GM19193 (cell line): ENCODE measurements at regions not wholly inside any gene's neighbourhood (a gene's known extent, or its start where the extent isn't known, plus 50 kb on each side); places are given as distances from the start of the nearest gene placed in this dataset.

Experiments used
- POLR2A ChIP-seq: IDR thresholded peaks from 4 replicates; pipeline ENCODE4 v1.6.1; 2011; ENCODE audit not compliant: insufficient read depth, insufficient read length; ENCODE audit errors: extremely low read depth

DNA sequence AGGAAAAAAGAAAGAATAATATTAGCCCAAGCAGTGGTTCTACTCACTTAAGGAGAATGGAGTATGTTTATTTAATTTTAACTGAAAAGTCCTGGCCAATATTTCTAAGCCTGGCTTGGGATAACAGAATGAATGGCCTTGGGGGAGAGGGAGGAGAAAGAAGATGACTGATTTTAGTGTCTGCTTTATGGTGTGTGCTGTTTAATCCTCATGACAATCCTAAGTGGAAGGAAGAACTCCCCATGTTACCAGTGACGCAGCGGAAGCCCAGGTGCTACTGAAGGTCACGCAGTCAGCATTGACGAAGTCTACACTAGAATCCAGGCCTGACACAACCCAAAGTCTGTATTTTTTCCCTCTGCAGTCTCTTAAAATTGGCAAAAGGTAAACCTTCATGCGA, 50.5 kb downstream of the PALM2AKAP2 start:
- TF ChIP-seq POLR2A = no peak

GRCh38 chr9:109831998-109832658, 52.1 kb downstream of the PALM2AKAP2 start:
- no peak for TF ChIP-seq POLR2A

- TF ChIP-seq POLR2A = no peak
These were observed 54.9 kb downstream of the PALM2AKAP2 start for GRCh38 chr9:109834855-109835254.

DNA sequence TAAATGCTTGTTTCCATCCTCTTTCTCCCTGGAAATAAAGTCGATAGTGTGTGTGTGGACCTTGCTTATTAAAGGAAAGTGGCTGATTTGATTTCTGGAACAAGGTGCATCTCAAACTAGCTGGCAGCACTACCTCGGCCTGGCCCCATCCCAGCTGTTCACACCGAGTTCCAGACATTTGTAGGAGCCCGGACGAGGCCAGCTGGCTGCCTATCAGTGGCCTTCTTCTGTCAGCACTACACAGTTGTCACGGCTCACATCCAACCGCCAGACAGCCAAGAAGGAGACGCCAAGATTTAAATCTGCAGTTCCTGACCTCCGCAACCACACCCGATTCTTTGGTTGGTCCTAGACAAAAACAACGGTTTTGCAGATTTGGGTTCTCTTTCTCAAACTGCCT, 63.6 kb downstream of the PALM2AKAP2 start:
- no peak for TF ChIP-seq POLR2A

GRCh38 chr9:109845226-109845625, 65.2 kb downstream of the PALM2AKAP2 start:
- TF ChIP-seq POLR2A = no peak

DNA sequence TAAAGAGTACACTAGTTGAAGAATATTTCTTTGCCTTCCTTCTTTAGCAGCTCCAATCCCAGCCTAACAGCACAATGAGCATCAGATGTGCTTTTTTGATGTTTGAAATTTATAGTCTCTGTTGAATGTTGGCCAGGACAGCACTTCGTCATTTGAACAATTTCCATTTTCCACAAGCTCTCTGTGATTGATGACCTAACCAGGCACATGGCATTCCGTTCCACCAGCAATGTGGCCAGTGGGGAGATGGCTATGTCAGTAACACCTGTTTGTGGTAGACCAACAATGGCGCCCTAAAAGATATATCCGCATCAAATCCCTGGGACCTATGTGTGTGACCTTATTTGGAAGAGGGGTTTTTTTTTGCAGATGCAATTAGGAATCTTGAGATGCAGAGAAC, 66.8 kb downstream of the PALM2AKAP2 start:
- TF ChIP-seq POLR2A = no peak

- TF ChIP-seq POLR2A = no peak
These were observed 72.6 kb downstream of the PALM2AKAP2 start for GRCh38 chr9:109852556-109852955.

DNA sequence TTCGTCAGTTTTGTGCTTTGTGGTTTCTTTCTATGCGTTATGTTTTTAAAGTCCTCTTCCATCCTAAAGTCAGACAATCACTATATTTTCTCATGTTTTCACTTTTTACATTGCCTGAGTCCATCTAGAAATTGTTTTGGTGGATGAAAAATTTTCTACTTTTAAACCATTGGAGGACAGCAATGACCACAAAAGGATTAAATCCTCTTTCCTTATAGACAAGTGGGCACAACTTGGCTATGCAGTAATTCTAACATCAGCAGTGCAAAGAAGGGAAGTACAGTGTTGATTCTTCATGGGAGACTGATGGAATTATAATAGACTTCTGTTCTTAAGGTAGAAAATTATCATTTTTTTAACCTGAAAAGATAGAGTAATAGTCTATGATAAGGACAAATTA, 75.5 kb downstream of the PALM2AKAP2 start:
- TF ChIP-seq POLR2A = no peak

DNA sequence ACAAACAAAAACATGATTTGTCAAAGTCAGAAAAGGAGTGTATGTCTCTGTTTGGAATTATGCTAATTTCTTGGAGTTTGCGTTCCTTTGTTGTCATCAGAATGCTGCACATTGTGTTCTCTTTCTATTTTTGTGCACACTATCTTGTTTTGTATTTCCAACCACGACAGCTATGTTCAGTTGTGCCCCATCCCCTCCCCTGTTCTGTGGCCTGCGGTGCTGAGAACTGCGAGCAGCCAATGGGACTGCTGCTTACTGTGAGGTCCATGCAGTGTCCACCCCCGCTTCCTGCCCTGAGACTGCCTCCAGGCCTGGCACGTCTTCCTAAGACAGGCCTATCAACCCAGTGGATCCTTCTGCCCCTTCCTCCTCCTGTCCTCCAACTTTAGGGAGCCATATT, 76.8 kb downstream of the PALM2AKAP2 start:
- no peak for TF ChIP-seq POLR2A

DNA sequence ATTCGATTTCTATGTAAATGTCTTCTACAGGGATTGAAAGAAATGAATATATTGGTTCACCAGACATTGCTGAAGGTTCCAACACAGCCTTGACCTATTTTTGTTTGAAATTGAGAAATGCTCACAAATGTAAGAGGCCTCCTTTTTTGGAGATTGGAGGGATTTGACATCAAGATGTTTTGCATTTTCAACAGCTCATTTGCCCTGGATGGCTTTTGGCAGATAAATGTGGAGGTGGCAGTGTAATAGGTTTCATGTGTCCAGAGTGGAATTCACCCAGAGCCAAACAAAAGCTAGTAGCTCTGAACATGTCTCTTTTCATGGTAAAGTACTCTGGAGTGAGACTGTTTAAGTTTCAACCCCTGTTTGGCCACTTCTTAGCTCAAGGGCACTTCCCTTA, 77.3 kb downstream of the PALM2AKAP2 start:
- no peak for TF ChIP-seq POLR2A

GRCh38 chr9:109859447-109859846, 79.4 kb downstream of the PALM2AKAP2 start:
- TF ChIP-seq POLR2A = no peak

DNA sequence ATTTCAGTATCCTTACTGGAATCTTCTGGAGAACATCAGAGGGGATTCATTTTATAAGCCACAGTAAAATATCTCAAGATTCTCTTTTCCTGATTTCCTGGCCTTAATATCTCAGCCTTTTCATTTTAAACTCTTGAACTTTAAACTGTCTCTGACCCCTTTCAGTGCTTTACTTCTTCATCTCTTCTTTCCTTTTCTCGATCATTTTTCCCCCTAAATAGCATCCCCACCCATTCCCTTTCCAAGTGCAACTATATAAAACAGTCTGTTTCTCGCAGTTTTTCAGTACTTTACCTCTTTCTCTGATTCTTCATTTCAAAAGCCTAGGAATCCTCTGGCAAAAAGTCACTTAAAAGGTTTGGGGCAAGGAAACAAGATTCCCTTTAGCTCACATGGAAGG, 80.5 kb downstream of the PALM2AKAP2 start:
- no peak for TF ChIP-seq POLR2A

- no peak for TF ChIP-seq POLR2A
These were observed 81.5 kb downstream of the PALM2AKAP2 start for GRCh38 chr9:109861499-109861898.

DNA sequence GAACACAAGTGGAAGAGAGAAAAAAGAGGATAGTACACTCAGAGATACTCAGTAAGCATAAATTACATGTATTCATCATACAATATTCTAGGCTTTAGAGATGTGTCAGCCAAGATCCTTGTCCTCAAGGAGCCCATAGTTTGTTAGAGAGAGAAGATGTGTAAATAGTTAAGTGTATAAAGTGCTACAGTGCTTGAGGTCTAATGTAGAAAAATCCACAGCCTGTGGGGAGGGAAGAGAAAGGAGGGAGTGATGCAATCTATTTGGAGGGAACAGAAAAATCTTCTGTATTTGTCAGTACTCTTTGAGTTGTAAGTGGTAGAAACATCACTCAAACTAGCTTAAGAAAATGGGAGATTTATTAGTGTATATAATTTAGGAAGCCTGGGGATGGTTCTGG, 81.9 kb downstream of the PALM2AKAP2 start:
- TF ChIP-seq POLR2A = no peak

- TF ChIP-seq POLR2A = no peak
These were observed 82.5 kb downstream of the PALM2AKAP2 start for GRCh38 chr9:109862452-109862851.

DNA sequence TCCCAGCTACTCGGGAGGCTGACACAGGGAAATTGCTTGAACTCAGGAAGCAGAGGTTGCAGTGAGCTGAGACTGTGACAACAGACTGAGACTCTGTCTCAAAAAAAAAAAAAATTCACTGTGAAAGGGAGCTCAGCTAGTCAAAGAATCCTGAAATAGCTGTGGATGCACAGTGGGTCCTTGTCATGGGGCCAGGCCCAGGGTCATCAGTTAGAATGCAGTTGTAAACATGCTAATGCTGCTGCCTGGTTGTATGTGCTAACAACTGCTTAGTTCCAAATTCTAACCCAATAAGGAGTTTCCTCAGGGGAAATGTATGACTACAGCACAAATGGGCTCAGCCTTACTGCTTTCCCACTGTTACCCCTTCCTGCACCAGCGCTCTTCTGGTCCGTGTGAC, 84.0 kb downstream of the PALM2AKAP2 start:
- no peak for TF ChIP-seq POLR2A

- TF ChIP-seq POLR2A = no peak
These were observed 85.5 kb downstream of the PALM2AKAP2 start for GRCh38 chr9:109865521-109865920.
